Panc1 (cell line): ENCODE measurements at regions not wholly inside any gene's neighbourhood (a gene's known extent, or its start where the extent isn't known, plus 50 kb on each side); places are given as distances from the start of the nearest gene placed in this dataset.

Source experiments
- ATAC-seq: fragments of 200-7000 bp; cut with Tn5 transposase; 2 replicates; pipeline ENCODE4 v1.9.1; 2020; ENCODE audit warnings: mild to moderate bottlenecking, moderate library complexity
- BruUV-seq: library from RNA; stranded (reverse); fragments of 400-500 nt; replicated peaks from 2 replicates; lab custom pipeline; 2021; lab: Mats Ljungman, UMichigan
- CTCF ChIA-PET: fragments of 300-600 bp; sonication (Branson Sonifier 250); formaldehyde crosslinking; loops from one replicate; lab custom pipeline; 2022; ENCODE audit warnings: antibody characterized with exemption; lab: Charles Lee
- POLR2A ChIA-PET: fragments of 300-600 bp; sonication (Branson Sonifier 250); formaldehyde crosslinking; loops from one replicate; lab custom pipeline; 2022; ENCODE audit warnings: antibody characterized with exemption; lab: Charles Lee
- DNase-seq: peaks from one replicate; pipeline ENCODE4 v3.0.0-alpha.2; 2010; ENCODE audit warnings: low read depth, low spot score
- H3K27ac ChIP-seq: 2 replicates; pipeline ENCODE4 v1.5.1; 2011; ENCODE audit warnings: mild to moderate bottlenecking, low read length, inconsistent platforms
- H3K27me3 ChIP-seq: fragments of 200-500 bp; sonication (Bioruptor generic); 2 replicates; pipeline ENCODE4 v1.6.0; 2014; ENCODE audit warnings: low read length, inconsistent platforms; ENCODE audit not compliant: control insufficient read depth, insufficient read depth
- H3K36me3 ChIP-seq: fragments of 200-500 bp; sonication (Bioruptor generic); 2 replicates; pipeline ENCODE4 v1.5.1; 2014; ENCODE audit warnings: inconsistent platforms, mild to moderate bottlenecking, low read length, moderate library complexity; ENCODE audit not compliant: control insufficient read depth, insufficient read depth
- H3K4me1 ChIP-seq: 2 replicates; pipeline ENCODE4 v1.5.1; 2011; ENCODE audit warnings: inconsistent platforms, mild to moderate bottlenecking, low read length, moderate library complexity; ENCODE audit not compliant: control insufficient read depth, insufficient read depth
- H3K4me3 ChIP-seq, 2 experiments: 2 replicates each; pipeline ENCODE4 v1.5.1; 2011 to 2012; ENCODE audit warnings: low read depth in 2 of 2, low read length in 2 of 2, mild to moderate bottlenecking in 2 of 2, inconsistent platforms in 1 of 2, moderate library complexity in 1 of 2
- H3K9me3 ChIP-seq: fragments of 200-500 bp; sonication (Bioruptor generic); 2 replicates; pipeline ENCODE4 v1.5.1; 2014; ENCODE audit warnings: low read depth, mild to moderate bottlenecking, inconsistent platforms, low read length, moderate library complexity; ENCODE audit not compliant: control insufficient read depth, insufficient read depth
- CTCF ChIP-seq: fragments of 450-650 bp; IDR thresholded peaks from 2 replicates; pipeline ENCODE4 v1.5.1; 2017; ENCODE audit warnings: mild to moderate bottlenecking
- POLR2AphosphoS5 ChIP-seq: IDR thresholded peaks from 2 replicates; pipeline ENCODE4 v1.6.1; 2012; ENCODE audit warnings: mild to moderate bottlenecking, low read depth, low read length, moderate library complexity
- REST ChIP-seq, 2 experiments: IDR thresholded peaks; 2 replicates each; pipeline ENCODE4 v1.6.1; 2011 to 2012; ENCODE audit warnings: low read depth in 2 of 2, control low read depth in 1 of 2, low read length in 1 of 2, mild to moderate bottlenecking in 1 of 2, moderate library complexity in 1 of 2; ENCODE audit not compliant: insufficient read depth in 1 of 2
- SIN3A ChIP-seq: IDR thresholded peaks from 2 replicates; pipeline ENCODE4 v1.6.1; 2012; ENCODE audit warnings: low read depth, mild to moderate bottlenecking, low read length, moderate library complexity, borderline replicate concordance; ENCODE audit not compliant: insufficient read depth
- TCF7L2 ChIP-seq: IDR thresholded peaks from 2 replicates; pipeline ENCODE4 v1.6.1; 2011; ENCODE audit warnings: mild to moderate bottlenecking, low read depth, low read length, inconsistent platforms
- in situ Hi-C: cut with HindIII; loops from 2 replicates; pipeline ENCODE4 v1.10.0; 2016; ENCODE audit warnings: low sequenced_read_pairs, low pct_unique_long_range_greater_than_20kb
- intact Hi-C: fragments of 100-400 bp; cut with micrococcal nuclease; formaldehyde crosslinking; loops from one replicate; pipeline ENCODE4 v1.10.0; 2022; ENCODE audit not compliant: unreplicated experiment

GRCh38 chr11:56817661-56818060 lies 69.2 kb upstream of the OR9G4 start:
- POLR2A ChIA-PET: no interaction called here
- Histone ChIP-seq H3K4me3 (no peak overlapping the region), H3K9me3 (no peaks in the 10 kb centered on the region), H3K27ac (no peak overlapping the region), H3K4me1 (no peaks in the 10 kb centered on the region), H3K27me3 (no peaks in the 10 kb centered on the region), H3K36me3 (no peaks in the 10 kb centered on the region)
- in situ Hi-C loops: no loop called here
- no peak for TF ChIP-seq REST (IDR thresholded peaks at IDR 0.05; ENCODE audit: insufficient read depth in 1 of 2, low read depth in 2 of 2, low read length in 1 of 2)
- TF ChIP-seq CTCF: no peak
- TF ChIP-seq SIN3A: no peak
- no peak for TF ChIP-seq TCF7L2
- no peak for TF ChIP-seq POLR2AphosphoS5
- ATAC-seq (no peak), DNase-seq (no peak)
- intact Hi-C loops: no loop called here
- no TSS peak for BruUV-seq
- CTCF ChIA-PET: no interaction called here

- ATAC-seq (no peak), DNase-seq (no peak)
- ChIA-PET CTCF (no interaction called here), POLR2A (no interaction called here)
- H3K27me3 ChIP-seq: no peaks in the 10 kb centered on the region
- no peaks in the 10 kb centered on the region for H3K4me1 ChIP-seq
- no peak overlapping the region for H3K27ac ChIP-seq
- no TSS peak for BruUV-seq
- no peak overlapping the region for H3K4me3 ChIP-seq
- TF ChIP-seq TCF7L2 (no peak), CTCF (no peak), SIN3A (no peak), POLR2AphosphoS5 (no peak), REST (IDR thresholded peaks at IDR 0.05; ENCODE audit: insufficient read depth in 1 of 2, low read depth in 2 of 2, low read length in 1 of 2) (no peak)
- intact Hi-C loops: no loop called here
- in situ Hi-C loops: no loop called here
- H3K9me3 ChIP-seq: no peaks in the 10 kb centered on the region
- no peaks in the 10 kb centered on the region for H3K36me3 ChIP-seq
Measured at GRCh38 chr11:56816259-56816658, 67.8 kb upstream of the OR9G4 start.
